ENCODE measurements at regions not wholly inside any gene's neighbourhood (a gene's known extent, or its start where the extent isn't known, plus 50 kb on each side); places are given as distances from the start of the nearest gene placed in this dataset.

DNA sequence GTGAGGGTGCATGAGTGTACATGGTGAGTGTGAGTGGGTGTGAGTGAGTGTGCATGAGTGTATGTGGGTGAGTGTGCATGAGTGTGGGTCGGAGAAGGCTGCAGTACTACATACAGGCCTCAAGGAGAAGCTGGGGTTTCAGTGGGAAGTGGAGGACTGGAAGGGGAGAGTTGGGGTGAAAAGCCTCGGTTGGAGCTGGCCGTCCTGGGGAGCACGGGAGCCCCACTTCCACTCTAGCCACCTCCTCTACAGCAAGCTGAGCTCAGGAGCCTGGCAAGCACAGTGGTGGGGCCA is 68.7 kb upstream of the HPCAL1 start (continued):
- TF ChIP-seq, protein P1, sequence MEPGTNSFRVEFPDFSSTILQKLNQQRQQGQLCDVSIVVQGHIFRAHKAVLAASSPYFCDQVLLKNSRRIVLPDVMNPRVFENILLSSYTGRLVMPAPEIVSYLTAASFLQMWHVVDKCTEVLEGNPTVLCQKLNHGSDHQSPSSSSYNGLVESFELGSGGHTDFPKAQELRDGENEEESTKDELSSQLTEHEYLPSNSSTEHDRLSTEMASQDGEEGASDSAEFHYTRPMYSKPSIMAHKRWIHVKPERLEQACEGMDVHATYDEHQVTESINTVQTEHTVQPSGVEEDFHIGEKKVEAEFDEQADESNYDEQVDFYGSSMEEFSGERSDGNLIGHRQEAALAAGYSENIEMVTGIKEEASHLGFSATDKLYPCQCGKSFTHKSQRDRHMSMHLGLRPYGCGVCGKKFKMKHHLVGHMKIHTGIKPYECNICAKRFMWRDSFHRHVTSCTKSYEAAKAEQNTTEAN (CRISPR knock-in tag; IDR thresholded peaks at IDR 0.05) = peak; percentile 86
- TF ChIP-seq ZNF77 (CRISPR knock-in tag; IDR thresholded peaks at IDR 0.05) = no peak
- TF ChIP-seq, protein P2, sequence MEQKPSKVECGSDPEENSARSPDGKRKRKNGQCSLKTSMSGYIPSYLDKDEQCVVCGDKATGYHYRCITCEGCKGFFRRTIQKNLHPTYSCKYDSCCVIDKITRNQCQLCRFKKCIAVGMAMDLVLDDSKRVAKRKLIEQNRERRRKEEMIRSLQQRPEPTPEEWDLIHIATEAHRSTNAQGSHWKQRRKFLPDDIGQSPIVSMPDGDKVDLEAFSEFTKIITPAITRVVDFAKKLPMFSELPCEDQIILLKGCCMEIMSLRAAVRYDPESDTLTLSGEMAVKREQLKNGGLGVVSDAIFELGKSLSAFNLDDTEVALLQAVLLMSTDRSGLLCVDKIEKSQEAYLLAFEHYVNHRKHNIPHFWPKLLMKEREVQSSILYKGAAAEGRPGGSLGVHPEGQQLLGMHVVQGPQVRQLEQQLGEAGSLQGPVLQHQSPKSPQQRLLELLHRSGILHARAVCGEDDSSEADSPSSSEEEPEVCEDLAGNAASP (IDR thresholded peaks at IDR 0.05) = no peak
- TF ChIP-seq, protein P3, sequence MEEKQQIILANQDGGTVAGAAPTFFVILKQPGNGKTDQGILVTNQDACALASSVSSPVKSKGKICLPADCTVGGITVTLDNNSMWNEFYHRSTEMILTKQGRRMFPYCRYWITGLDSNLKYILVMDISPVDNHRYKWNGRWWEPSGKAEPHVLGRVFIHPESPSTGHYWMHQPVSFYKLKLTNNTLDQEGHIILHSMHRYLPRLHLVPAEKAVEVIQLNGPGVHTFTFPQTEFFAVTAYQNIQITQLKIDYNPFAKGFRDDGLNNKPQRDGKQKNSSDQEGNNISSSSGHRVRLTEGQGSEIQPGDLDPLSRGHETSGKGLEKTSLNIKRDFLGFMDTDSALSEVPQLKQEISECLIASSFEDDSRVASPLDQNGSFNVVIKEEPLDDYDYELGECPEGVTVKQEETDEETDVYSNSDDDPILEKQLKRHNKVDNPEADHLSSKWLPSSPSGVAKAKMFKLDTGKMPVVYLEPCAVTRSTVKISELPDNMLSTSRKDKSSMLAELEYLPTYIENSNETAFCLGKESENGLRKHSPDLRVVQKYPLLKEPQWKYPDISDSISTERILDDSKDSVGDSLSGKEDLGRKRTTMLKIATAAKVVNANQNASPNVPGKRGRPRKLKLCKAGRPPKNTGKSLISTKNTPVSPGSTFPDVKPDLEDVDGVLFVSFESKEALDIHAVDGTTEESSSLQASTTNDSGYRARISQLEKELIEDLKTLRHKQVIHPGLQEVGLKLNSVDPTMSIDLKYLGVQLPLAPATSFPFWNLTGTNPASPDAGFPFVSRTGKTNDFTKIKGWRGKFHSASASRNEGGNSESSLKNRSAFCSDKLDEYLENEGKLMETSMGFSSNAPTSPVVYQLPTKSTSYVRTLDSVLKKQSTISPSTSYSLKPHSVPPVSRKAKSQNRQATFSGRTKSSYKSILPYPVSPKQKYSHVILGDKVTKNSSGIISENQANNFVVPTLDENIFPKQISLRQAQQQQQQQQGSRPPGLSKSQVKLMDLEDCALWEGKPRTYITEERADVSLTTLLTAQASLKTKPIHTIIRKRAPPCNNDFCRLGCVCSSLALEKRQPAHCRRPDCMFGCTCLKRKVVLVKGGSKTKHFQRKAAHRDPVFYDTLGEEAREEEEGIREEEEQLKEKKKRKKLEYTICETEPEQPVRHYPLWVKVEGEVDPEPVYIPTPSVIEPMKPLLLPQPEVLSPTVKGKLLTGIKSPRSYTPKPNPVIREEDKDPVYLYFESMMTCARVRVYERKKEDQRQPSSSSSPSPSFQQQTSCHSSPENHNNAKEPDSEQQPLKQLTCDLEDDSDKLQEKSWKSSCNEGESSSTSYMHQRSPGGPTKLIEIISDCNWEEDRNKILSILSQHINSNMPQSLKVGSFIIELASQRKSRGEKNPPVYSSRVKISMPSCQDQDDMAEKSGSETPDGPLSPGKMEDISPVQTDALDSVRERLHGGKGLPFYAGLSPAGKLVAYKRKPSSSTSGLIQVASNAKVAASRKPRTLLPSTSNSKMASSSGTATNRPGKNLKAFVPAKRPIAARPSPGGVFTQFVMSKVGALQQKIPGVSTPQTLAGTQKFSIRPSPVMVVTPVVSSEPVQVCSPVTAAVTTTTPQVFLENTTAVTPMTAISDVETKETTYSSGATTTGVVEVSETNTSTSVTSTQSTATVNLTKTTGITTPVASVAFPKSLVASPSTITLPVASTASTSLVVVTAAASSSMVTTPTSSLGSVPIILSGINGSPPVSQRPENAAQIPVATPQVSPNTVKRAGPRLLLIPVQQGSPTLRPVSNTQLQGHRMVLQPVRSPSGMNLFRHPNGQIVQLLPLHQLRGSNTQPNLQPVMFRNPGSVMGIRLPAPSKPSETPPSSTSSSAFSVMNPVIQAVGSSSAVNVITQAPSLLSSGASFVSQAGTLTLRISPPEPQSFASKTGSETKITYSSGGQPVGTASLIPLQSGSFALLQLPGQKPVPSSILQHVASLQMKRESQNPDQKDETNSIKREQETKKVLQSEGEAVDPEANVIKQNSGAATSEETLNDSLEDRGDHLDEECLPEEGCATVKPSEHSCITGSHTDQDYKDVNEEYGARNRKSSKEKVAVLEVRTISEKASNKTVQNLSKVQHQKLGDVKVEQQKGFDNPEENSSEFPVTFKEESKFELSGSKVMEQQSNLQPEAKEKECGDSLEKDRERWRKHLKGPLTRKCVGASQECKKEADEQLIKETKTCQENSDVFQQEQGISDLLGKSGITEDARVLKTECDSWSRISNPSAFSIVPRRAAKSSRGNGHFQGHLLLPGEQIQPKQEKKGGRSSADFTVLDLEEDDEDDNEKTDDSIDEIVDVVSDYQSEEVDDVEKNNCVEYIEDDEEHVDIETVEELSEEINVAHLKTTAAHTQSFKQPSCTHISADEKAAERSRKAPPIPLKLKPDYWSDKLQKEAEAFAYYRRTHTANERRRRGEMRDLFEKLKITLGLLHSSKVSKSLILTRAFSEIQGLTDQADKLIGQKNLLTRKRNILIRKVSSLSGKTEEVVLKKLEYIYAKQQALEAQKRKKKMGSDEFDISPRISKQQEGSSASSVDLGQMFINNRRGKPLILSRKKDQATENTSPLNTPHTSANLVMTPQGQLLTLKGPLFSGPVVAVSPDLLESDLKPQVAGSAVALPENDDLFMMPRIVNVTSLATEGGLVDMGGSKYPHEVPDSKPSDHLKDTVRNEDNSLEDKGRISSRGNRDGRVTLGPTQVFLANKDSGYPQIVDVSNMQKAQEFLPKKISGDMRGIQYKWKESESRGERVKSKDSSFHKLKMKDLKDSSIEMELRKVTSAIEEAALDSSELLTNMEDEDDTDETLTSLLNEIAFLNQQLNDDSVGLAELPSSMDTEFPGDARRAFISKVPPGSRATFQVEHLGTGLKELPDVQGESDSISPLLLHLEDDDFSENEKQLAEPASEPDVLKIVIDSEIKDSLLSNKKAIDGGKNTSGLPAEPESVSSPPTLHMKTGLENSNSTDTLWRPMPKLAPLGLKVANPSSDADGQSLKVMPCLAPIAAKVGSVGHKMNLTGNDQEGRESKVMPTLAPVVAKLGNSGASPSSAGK (IDR thresholded peaks at IDR 0.05) = no peak
- no peak for TF ChIP-seq PTRF (tag; IDR thresholded peaks at IDR 0.05)

All from K562 (cell line).